Esophagus muscularis mucosa (tissue), 3 donors: ENCODE measurements at regions not wholly inside any gene's neighbourhood (a gene's known extent, or its start where the extent isn't known, plus 50 kb on each side); places are given as distances from the start of the nearest gene placed in this dataset.

Source experiments
- POLR2A ChIP-seq: fragments of 450-650 bp; IDR thresholded peaks from one replicate; pipeline ENCODE4 v1.6.1; 2017; ENCODE audit warnings: antibody characterized with exemption, moderate library complexity, mild to moderate bottlenecking, low read depth
- TF ChIP-seq, protein P1 (sequence below), 3 experiments: fragments of 200-600 bp in 2 of 3; fragments of 450-650 bp in 1 of 3; sonication (generic) in 2 of 3; IDR thresholded peaks; one replicate each; pipeline ENCODE4 v1.5.1; 2017 to 2019; ENCODE audit warnings: antibody characterized with exemption in 3 of 3, mild to moderate bottlenecking in 2 of 3, moderate library complexity in 1 of 3

DNA sequence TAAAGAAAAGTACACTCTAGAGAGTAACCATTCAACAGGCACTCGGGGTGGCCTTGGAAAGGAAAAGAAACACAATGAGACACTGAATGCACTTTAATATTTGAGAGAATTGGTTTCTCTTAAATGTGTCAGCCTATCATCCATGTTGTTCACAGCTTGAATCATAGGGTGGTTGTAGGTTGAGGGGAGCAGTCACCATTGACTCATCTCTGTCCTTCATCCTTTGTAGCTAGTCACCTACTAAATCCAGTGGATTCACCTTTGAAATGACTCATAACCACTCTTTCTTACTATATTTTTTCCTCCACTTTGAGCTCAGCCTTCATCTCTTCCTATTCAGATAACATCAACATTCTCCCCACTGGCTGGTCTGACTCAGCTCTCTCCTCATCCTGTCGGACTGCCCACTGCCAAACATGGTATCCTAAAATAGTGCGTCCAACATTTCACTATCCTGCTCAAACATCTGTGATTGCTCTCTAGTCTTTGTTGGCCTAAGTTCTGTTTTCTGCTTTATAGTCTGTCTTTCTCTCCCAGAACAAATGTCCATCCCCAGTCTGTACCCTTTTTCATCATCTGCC lies 182.7 kb upstream of the GADL1 start:
- TF ChIP-seq, protein P1, sequence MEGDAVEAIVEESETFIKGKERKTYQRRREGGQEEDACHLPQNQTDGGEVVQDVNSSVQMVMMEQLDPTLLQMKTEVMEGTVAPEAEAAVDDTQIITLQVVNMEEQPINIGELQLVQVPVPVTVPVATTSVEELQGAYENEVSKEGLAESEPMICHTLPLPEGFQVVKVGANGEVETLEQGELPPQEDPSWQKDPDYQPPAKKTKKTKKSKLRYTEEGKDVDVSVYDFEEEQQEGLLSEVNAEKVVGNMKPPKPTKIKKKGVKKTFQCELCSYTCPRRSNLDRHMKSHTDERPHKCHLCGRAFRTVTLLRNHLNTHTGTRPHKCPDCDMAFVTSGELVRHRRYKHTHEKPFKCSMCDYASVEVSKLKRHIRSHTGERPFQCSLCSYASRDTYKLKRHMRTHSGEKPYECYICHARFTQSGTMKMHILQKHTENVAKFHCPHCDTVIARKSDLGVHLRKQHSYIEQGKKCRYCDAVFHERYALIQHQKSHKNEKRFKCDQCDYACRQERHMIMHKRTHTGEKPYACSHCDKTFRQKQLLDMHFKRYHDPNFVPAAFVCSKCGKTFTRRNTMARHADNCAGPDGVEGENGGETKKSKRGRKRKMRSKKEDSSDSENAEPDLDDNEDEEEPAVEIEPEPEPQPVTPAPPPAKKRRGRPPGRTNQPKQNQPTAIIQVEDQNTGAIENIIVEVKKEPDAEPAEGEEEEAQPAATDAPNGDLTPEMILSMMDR (IDR thresholded peaks at IDR 0.05): no peak
- TF ChIP-seq POLR2A: no peak
